Vagina (tissue), 2 donors: ENCODE measurements at regions not wholly inside any gene's neighbourhood (a gene's known extent, or its start where the extent isn't known, plus 50 kb on each side); places are given as distances from the start of the nearest gene placed in this dataset.
"Not testable (repeated sequence)": the region's sequence is repeated elsewhere in the genome, so short reads cannot be mapped to it uniquely, and the experiment has no call there.

Source experiments
- DNase-seq, 2 donors: peaks; one replicate each; pipeline ENCODE4 v3.0.0-alpha.2; 2017; ENCODE audit errors: extremely low spot score in 2 of 2
- H3K27ac ChIP-seq: fragments of 200-600 bp; sonication (generic); one replicate; pipeline ENCODE4 v1.5.1; 2019
- H3K27me3 ChIP-seq: fragments of 200-600 bp; sonication (generic); one replicate; pipeline ENCODE4 v1.5.1; 2019
- H3K36me3 ChIP-seq, 2 donors: fragments of 200-600 bp; sonication (generic); one replicate each; pipeline ENCODE4 v1.5.1; 2017 to 2019
- H3K4me1 ChIP-seq: fragments of 200-600 bp; sonication (generic); one replicate; pipeline ENCODE4 v1.5.1; 2019
- H3K4me3 ChIP-seq, 2 donors: fragments of 200-600 bp; sonication (generic); 1 replicate in 1 of 2; 2 replicates in 1 of 2; pipeline ENCODE4 v1.5.1; 2016 to 2019
- H3K9me3 ChIP-seq: fragments of 200-600 bp; sonication (generic); one replicate; pipeline ENCODE4 v1.5.1; 2019
- POLR2A ChIP-seq, 2 donors: fragments of 450-650 bp; IDR thresholded peaks; one replicate each; pipeline ENCODE4 v1.6.1; 2017; ENCODE audit warnings: antibody characterized with exemption in 2 of 2, mild to moderate bottlenecking in 2 of 2, moderate library complexity in 2 of 2
- POLR2AphosphoS5 ChIP-seq, 2 donors: sonication (generic); formaldehyde crosslinking; IDR thresholded peaks; one replicate each; pipeline ENCODE4 v1.9.0; 2017; ENCODE audit warnings: antibody characterized with exemption in 2 of 2, mild to moderate bottlenecking in 2 of 2, low read depth in 1 of 2; ENCODE audit not compliant: insufficient read depth in 1 of 2
- intact Hi-C: fragments of 100-400 bp; cut with DNase I; formaldehyde crosslinking; loops from one replicate; pipeline ENCODE4 v1.15.1; 2023
- TF ChIP-seq, protein P1 (sequence below), 3 experiments: fragments of 450-650 bp in 2 of 3; fragments of 200-600 bp in 1 of 3; sonication (generic) in 1 of 3; IDR thresholded peaks; one replicate each; pipeline ENCODE4 v1.5.1; 2017 to 2019; ENCODE audit warnings: antibody characterized with exemption in 3 of 3, mild to moderate bottlenecking in 2 of 3, moderate library complexity in 2 of 3

DNA sequence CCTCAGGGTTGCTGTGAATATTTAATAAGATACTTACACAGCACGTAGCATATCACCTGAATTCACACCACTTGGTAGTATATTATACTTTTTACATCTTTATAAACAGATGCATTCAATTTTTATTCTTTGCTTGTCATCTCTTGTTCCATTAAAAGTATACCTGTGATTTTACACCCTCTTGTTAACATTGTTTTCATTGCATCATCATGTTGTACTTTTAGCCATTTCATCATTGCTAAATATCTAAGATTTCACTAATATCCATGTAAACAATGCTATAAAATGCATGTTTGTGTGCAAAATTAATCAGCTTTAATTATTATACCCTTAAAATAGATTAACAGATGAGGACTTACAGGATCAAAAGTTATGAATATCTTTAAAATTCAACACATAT is 155.3 kb downstream of the MEX3B start:
- Histone ChIP-seq H3K27me3 (no peaks in the 10 kb centered on the region), H3K9me3 (no peaks in the 10 kb centered on the region), H3K36me3 (no peaks in the 10 kb centered on the region), H3K4me1 (peaks cover 18% of the 10 kb centered on the region), H3K27ac (no peak overlapping the region), H3K4me3 (no peak overlapping the region)
- DNase-seq: no peak
- intact Hi-C loops: no loop called here
- TF ChIP-seq POLR2AphosphoS5 (IDR thresholded peaks at IDR 0.05; ENCODE audit: insufficient read depth in 1 of 2, low read depth in 1 of 2) (no peak), POLR2A (IDR thresholded peaks at IDR 0.05) (no peak)
- TF ChIP-seq, protein P1, sequence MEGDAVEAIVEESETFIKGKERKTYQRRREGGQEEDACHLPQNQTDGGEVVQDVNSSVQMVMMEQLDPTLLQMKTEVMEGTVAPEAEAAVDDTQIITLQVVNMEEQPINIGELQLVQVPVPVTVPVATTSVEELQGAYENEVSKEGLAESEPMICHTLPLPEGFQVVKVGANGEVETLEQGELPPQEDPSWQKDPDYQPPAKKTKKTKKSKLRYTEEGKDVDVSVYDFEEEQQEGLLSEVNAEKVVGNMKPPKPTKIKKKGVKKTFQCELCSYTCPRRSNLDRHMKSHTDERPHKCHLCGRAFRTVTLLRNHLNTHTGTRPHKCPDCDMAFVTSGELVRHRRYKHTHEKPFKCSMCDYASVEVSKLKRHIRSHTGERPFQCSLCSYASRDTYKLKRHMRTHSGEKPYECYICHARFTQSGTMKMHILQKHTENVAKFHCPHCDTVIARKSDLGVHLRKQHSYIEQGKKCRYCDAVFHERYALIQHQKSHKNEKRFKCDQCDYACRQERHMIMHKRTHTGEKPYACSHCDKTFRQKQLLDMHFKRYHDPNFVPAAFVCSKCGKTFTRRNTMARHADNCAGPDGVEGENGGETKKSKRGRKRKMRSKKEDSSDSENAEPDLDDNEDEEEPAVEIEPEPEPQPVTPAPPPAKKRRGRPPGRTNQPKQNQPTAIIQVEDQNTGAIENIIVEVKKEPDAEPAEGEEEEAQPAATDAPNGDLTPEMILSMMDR (IDR thresholded peaks at IDR 0.05): no peak

DNA sequence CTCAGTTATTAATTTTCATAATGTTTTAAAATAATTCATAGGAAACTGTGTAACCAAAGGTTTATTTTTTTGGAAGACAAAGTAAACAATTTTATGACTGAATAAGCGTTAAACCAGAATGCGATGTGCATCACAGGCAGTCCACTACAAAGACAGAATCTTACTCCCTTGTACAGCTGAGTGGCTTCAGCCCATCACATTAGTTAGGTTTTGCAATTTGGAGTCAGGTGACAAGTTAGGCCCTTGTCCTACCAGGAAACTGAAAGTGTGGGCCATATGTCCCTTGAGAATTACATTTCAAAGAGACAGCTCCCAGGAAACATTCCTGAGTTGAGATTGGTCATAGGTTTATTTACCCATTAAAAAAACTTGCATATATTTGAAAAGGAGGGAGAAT is 156.3 kb downstream of the MEX3B start:
- Histone ChIP-seq H3K27ac (peak overlapping the region; percentile 65), H3K36me3 (no peaks in the 10 kb centered on the region), H3K4me1 (peaks cover 18% of the 10 kb centered on the region), H3K4me3 (no peak overlapping the region), H3K9me3 (no peaks in the 10 kb centered on the region), H3K27me3 (no peaks in the 10 kb centered on the region)
- no peak for DNase-seq
- intact Hi-C loops: no loop called here
- TF ChIP-seq, protein P1 (IDR thresholded peaks at IDR 0.05): no peak
- no peak for TF ChIP-seq POLR2AphosphoS5 (IDR thresholded peaks at IDR 0.05; ENCODE audit: insufficient read depth in 1 of 2, low read depth in 1 of 2)
- no peak for TF ChIP-seq POLR2A (IDR thresholded peaks at IDR 0.05)

DNA sequence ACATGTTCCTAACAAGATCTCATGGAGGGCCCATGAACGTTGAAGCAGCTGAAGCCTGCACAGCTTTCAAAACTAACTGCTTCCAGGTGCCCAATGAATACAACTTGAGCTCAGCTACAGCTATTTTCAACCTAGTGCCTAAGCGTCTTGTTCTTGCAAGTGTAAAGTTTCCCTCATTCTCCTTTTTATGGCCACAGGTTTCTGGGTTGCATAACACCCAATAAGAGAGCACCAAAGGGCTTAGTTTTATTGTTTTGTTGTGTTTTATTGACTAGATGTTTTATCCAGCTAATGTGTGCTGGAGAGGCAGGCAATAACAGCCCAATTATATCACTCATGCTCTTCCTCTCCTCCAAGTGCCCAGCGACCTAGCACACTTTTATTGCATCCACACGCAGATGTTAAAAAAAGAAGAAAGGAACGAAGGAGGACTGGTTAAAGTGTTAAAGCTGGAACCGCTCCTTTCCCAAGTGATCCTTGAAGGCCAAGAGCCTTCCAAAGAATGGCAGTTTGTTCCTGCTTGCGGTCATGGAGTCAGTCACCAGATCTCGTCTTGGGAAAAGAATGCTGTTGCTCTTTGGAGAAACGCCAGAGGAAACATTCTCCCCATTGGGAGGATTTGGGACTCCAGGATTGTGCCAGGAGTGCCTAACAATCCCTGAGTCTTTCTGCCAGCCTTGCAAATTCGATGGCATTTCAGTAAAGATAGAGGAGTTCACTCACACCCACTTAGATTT is 156.9 kb downstream of the MEX3B start:
- DNase-seq: no peak
- Histone ChIP-seq H3K27ac (peak overlapping the region; percentile 65), H3K4me3 (no peak overlapping the region), H3K27me3 (no peaks in the 10 kb centered on the region), H3K9me3 (no peaks in the 10 kb centered on the region), H3K4me1 (peaks cover 18% of the 10 kb centered on the region), H3K36me3 (no peaks in the 10 kb centered on the region)
- TF ChIP-seq POLR2A (IDR thresholded peaks at IDR 0.05) (no peak), POLR2AphosphoS5 (IDR thresholded peaks at IDR 0.05; ENCODE audit: insufficient read depth in 1 of 2, low read depth in 1 of 2) (no peak)
- TF ChIP-seq, protein P1 (IDR thresholded peaks at IDR 0.05): no peak
- intact Hi-C loops: no loop called here

DNA sequence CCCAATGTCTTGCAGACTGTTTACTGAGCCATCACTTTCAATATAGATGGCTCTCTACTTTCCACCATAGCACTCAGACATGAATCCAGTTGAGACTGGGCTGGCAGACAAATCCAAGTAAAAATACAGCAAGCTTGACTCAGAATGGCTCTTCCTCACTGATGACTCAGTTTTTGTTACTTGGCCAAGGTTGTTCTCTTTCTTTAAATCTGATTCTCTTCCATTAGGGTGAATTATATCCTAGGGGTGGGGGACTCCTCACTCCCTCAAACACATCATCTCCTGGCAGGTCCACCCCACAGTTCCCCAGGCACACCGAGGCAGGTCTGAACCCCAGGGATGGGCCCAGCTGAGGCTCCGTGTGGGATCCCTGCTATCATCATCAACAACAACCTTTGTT is 157.9 kb downstream of the MEX3B start:
- Histone ChIP-seq H3K4me1 (peaks cover 14% of the 10 kb centered on the region), H3K9me3 (no peaks in the 10 kb centered on the region), H3K4me3 (no peak overlapping the region), H3K27ac (peak overlapping the region; percentile 65), H3K36me3 (no peaks in the 10 kb centered on the region), H3K27me3 (no peaks in the 10 kb centered on the region)
- TF ChIP-seq, protein P1 (IDR thresholded peaks at IDR 0.05): no peak
- peak in 1 of 2 donors; percentile 42 for TF ChIP-seq POLR2AphosphoS5 (IDR thresholded peaks at IDR 0.05; ENCODE audit: insufficient read depth in 1 of 2, low read depth in 1 of 2)
- no peak for TF ChIP-seq POLR2A (IDR thresholded peaks at IDR 0.05)
- intact Hi-C loops: no loop called here
- DNase-seq: no peak

DNA sequence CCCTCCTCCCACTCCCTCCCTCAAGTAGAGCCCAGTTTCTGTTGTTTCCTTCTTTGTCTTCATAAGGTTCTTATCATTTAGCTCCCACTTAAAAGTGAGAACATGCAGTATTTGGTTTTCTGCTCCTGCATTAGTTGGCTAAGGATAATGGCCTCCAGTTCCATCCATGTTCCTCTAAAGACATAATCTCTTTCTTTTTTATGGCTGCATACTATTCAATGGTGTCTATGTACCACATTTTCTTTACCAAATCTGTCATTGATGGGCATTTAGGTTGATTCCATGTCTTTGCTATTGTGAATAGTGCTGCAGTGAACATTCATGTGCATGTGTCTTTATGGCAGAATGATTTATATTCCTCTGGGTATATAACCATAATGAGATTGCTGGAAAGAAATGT is 158.6 kb downstream of the MEX3B start:
- H3K36me3 ChIP-seq, intact Hi-C loops: not testable (repeated sequence)

More for the DNA sequence above, 158.6 kb downstream of the MEX3B start:
- DNase-seq, H3K4me3 ChIP-seq, H3K9me3 ChIP-seq, H3K27ac ChIP-seq, H3K27me3 ChIP-seq: not testable (repeated sequence)
- peaks cover 13% of the 10 kb centered on the region for H3K4me1 ChIP-seq
